Spleen (tissue), 11 donors: ENCODE measurements at regions not wholly inside any gene's neighbourhood (a gene's known extent, or its start where the extent isn't known, plus 50 kb on each side); places are given as distances from the start of the nearest gene placed in this dataset.
"Not testable (repeated sequence)": the region's sequence is repeated elsewhere in the genome, so short reads cannot be mapped to it uniquely, and the experiment has no call there.

Experiments
- DNase-seq: peaks from one replicate; pipeline ENCODE4 v3.0.0-alpha.2; 2020
- H3K27ac ChIP-seq, 8 donors: fragments of 200-600 bp; sonication (generic) in 7 of 8; 1 replicate in 4 of 8; 2 replicates in 4 of 8; pipeline versions ENCODE4 v1.5.0 to v1.8.0; 2016 to 2021; ENCODE audit warnings: inconsistent platforms in 4 of 8, mild to moderate bottlenecking in 4 of 8, moderate library complexity in 1 of 8
- H3K27me3 ChIP-seq, 7 donors: fragments of 200-600 bp; sonication (generic) in 6 of 7; replicated peaks in 1 of 7; 1 replicate in 4 of 7; 2 replicates in 3 of 7; pipeline versions ENCODE4 v1.5.0 to v1.8.0; 2016 to 2021; ENCODE audit warnings: inconsistent platforms in 3 of 7, mild to moderate bottlenecking in 1 of 7
- H3K36me3 ChIP-seq, 6 donors: fragments of 200-600 bp; sonication (generic) in 5 of 6; 1 replicate in 4 of 6; 2 replicates in 2 of 6; pipeline versions ENCODE4 v1.5.0 to v1.8.0; 2016 to 2021; ENCODE audit warnings: inconsistent platforms in 2 of 6
- H3K4me1 ChIP-seq, 6 donors: fragments of 200-600 bp; sonication (generic) in 5 of 6; 1 replicate in 3 of 6; 2 replicates in 3 of 6; pipeline versions ENCODE4 v1.5.0 to v1.8.0; 2016 to 2021; ENCODE audit warnings: inconsistent platforms in 3 of 6
- H3K4me3 ChIP-seq, 8 donors: fragments of 200-600 bp; sonication (generic) in 7 of 8; 1 replicate in 4 of 8; 2 replicates in 4 of 8; pipeline versions ENCODE4 v1.5.0 to v1.8.0; 2016 to 2021; ENCODE audit warnings: inconsistent platforms in 4 of 8, mild to moderate bottlenecking in 4 of 8, moderate library complexity in 2 of 8
- H3K9me3 ChIP-seq, 8 donors: fragments of 200-600 bp; sonication (generic) in 7 of 8; 1 replicate in 4 of 8; 2 replicates in 4 of 8; pipeline versions ENCODE4 v1.5.0 to v1.8.0; 2016 to 2021; ENCODE audit warnings: inconsistent platforms in 4 of 8
- POLR2A ChIP-seq, 3 donors: fragments of 450-650 bp; IDR thresholded peaks; one replicate each; pipeline ENCODE4 v1.5.1; 2017; ENCODE audit warnings: antibody characterized with exemption in 3 of 3, mild to moderate bottlenecking in 1 of 3
- POLR2AphosphoS5 ChIP-seq, 3 donors: sonication (generic); formaldehyde crosslinking; IDR thresholded peaks; one replicate each; pipeline ENCODE4 v1.5.1; 2017; ENCODE audit warnings: antibody characterized with exemption in 3 of 3
- WGBS, 5 donors: extraction: QIAGEN DNeasy Blood & Tissue Kit in 3 of 5; methylation state at CpG; one replicate each; pipeline versions ENCODE4 v1.1.5 to v1.1.7; 2013 to 2018; 5-methylcytosine and 5-hydroxymethylcytosine counted together
- intact Hi-C: fragments of 100-400 bp; cut with DNase I; formaldehyde crosslinking; loops from one replicate; pipeline ENCODE4 v1.15.0; 2023; ENCODE audit warnings: low total_unique reads
- TF ChIP-seq, protein P1 (sequence below), 11 experiments: fragments of 200-600 bp in 7 of 11; fragments of 450-650 bp in 4 of 11; sonication (generic) in 4 of 11; IDR thresholded peaks in 8 of 11; conservative IDR thresholded peaks in 3 of 11; 1 replicate in 7 of 11; 2 replicates in 4 of 11; pipeline versions ENCODE4 v1.4.0 to v1.8.0; 2016 to 2021; ENCODE audit warnings: antibody characterized with exemption in 11 of 11, inconsistent platforms in 4 of 11, mild to moderate bottlenecking in 1 of 11
- donor health status: healthy with polysubstance abuse.
- donor health status: DM: no; HTN: no; CAD: no; lungs with moderate emphysema.
- donor health status: DM: no; HTN: no; CAD: no.
- donor health status: Bipolar disorder and iron deficiency.
- donor health status: healthy.
- donor health status: DM: no; HTN: no; CAD: no.
- donor health status: DM: yes; HTN: yes; CAD: no.

- intact Hi-C loops, result no loop called here
- Histone ChIP-seq H3K27me3 (no peaks in the 10 kb centered on the region), H3K4me1 (no peaks in the 10 kb centered on the region), H3K4me3 (no peak overlapping the region), H3K36me3 (no peaks in the 10 kb centered on the region), H3K27ac (no peak overlapping the region), H3K9me3 (no peaks in the 10 kb centered on the region)
- WGBS, 5 donors, result 90 to 97% (median 95%) methylated on average over 3 of the region's 3 CpGs
- no peak for DNase-seq
- TF ChIP-seq, protein P1, sequence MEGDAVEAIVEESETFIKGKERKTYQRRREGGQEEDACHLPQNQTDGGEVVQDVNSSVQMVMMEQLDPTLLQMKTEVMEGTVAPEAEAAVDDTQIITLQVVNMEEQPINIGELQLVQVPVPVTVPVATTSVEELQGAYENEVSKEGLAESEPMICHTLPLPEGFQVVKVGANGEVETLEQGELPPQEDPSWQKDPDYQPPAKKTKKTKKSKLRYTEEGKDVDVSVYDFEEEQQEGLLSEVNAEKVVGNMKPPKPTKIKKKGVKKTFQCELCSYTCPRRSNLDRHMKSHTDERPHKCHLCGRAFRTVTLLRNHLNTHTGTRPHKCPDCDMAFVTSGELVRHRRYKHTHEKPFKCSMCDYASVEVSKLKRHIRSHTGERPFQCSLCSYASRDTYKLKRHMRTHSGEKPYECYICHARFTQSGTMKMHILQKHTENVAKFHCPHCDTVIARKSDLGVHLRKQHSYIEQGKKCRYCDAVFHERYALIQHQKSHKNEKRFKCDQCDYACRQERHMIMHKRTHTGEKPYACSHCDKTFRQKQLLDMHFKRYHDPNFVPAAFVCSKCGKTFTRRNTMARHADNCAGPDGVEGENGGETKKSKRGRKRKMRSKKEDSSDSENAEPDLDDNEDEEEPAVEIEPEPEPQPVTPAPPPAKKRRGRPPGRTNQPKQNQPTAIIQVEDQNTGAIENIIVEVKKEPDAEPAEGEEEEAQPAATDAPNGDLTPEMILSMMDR (IDR thresholded peaks at IDR 0.05 in 8 of 11, conservative IDR thresholded peaks at IDR 0.05 in 3 of 11), result no peak
- TF ChIP-seq POLR2A (IDR thresholded peaks at IDR 0.05) (no peak), POLR2AphosphoS5 (IDR thresholded peaks at IDR 0.05) (no peak)
These were observed 478.5 kb upstream of the DDX18 start for GRCh38 chr2:117335967-117336366.

DNA sequence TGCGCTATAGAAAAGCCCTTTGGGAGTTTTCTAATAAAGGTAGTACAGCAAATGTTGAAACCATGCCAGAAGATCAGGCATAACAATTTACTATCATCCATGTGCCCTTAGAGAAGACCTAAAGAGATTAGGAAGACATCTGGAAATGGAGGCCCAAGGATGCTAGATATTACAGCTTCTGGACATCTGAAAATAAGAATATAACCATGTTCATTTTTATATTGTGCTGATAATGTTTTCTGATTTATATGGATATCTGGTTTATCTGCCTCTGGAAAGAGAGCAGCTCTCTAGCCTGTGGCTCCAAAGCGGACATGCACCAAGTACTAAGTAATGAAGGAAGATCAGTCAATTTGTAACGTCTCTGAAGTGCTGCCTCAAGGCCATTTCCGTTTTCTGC lies 478.0 kb upstream of the DDX18 start:
- no peaks in the 10 kb centered on the region for H3K9me3 ChIP-seq
- H3K4me3 ChIP-seq, result no peak overlapping the region
- 56 to 75% (median 73%) methylated on average over 4 of the region's 4 CpGs for WGBS, 5 donors
- DNase-seq, result no peak
- intact Hi-C loops, result no loop called here
- TF ChIP-seq, protein P1 (IDR thresholded peaks at IDR 0.05 in 8 of 11, conservative IDR thresholded peaks at IDR 0.05 in 3 of 11), result no peak
- TF ChIP-seq POLR2A (IDR thresholded peaks at IDR 0.05), result no peak
- TF ChIP-seq POLR2AphosphoS5 (IDR thresholded peaks at IDR 0.05), result no peak
- no peaks in the 10 kb centered on the region for H3K27me3 ChIP-seq
- no peaks in the 10 kb centered on the region for H3K36me3 ChIP-seq
- H3K4me1 ChIP-seq, result no peaks in the 10 kb centered on the region
- no peak overlapping the region for H3K27ac ChIP-seq

- H3K9me3 ChIP-seq, H3K36me3 ChIP-seq, intact Hi-C loops, DNase-seq, H3K27ac ChIP-seq, H3K27me3 ChIP-seq, H3K4me3 ChIP-seq, H3K4me1 ChIP-seq: not testable (repeated sequence)
- WGBS, 5 donors, result 51 to 77% (median 67%) methylated on average over 3 of the region's 3 CpGs
These were observed 476.5 kb upstream of the DDX18 start for GRCh38 chr2:117337981-117338380.

GRCh38 chr2:117339980-117340379 lies 474.5 kb upstream of the DDX18 start:
- Histone ChIP-seq H3K27me3 (no peaks in the 10 kb centered on the region), H3K4me1 (no peaks in the 10 kb centered on the region), H3K36me3 (no peaks in the 10 kb centered on the region), H3K9me3 (no peaks in the 10 kb centered on the region), H3K4me3 (no peak overlapping the region), H3K27ac (no peak overlapping the region)
- intact Hi-C loops, result no loop called here
- WGBS, 5 donors, result 79 to 88% (median 83%) methylated on average over 3 of the region's 3 CpGs
- TF ChIP-seq POLR2A (IDR thresholded peaks at IDR 0.05) (no peak), POLR2AphosphoS5 (IDR thresholded peaks at IDR 0.05) (no peak)
- TF ChIP-seq, protein P1 (IDR thresholded peaks at IDR 0.05 in 8 of 11, conservative IDR thresholded peaks at IDR 0.05 in 3 of 11), result no peak
- DNase-seq, result no peak

GRCh38 chr2:117341690-117342089 lies 472.8 kb upstream of the DDX18 start:
- TF ChIP-seq POLR2AphosphoS5 (IDR thresholded peaks at IDR 0.05), result no peak
- no peak for TF ChIP-seq POLR2A (IDR thresholded peaks at IDR 0.05)
- TF ChIP-seq, protein P1 (IDR thresholded peaks at IDR 0.05 in 8 of 11, conservative IDR thresholded peaks at IDR 0.05 in 3 of 11), result no peak
- Histone ChIP-seq H3K27ac (no peak overlapping the region), H3K36me3 (no peaks in the 10 kb centered on the region), H3K4me3 (no peak overlapping the region), H3K4me1 (no peaks in the 10 kb centered on the region), H3K9me3 (no peaks in the 10 kb centered on the region), H3K27me3 (no peaks in the 10 kb centered on the region)
- intact Hi-C loops, result no loop called here
- WGBS, 5 donors, result 74 to 87% (median 84%) methylated on average over 5 of the region's 5 CpGs
- no peak for DNase-seq
